Chondrocyte (in vitro differentiated cells): ENCODE measurements at regions not wholly inside any gene's neighbourhood (a gene's known extent, or its start where the extent isn't known, plus 50 kb on each side); places are given as distances from the start of the nearest gene placed in this dataset.
A peak's percentile ranks its signal among the peaks of the same experiment; 100 is the strongest.

Experiments used
- DNase-seq: peaks from one replicate; pipeline ENCODE4 v3.0.0; 2021; ENCODE audit warnings: mixed read lengths, low spot score
- H3K27ac Mint-ChIP-seq: one replicate; pipeline ENCODE4 v1.8.0; 2021; ENCODE audit warnings: mild to moderate bottlenecking, moderate library complexity, mixed read lengths; ENCODE audit not compliant: unreplicated experiment
- H3K27me3 Mint-ChIP-seq: 2 replicates; pipeline ENCODE4 v1.8.0; 2021; ENCODE audit warnings: low read depth, mixed read lengths
- H3K36me3 Mint-ChIP-seq: 2 replicates; pipeline ENCODE4 v1.8.0; 2021; ENCODE audit warnings: low read depth, mixed read lengths
- H3K4me1 Mint-ChIP-seq: 2 replicates; pipeline ENCODE4 v1.8.0; 2021; ENCODE audit warnings: low read depth, mild to moderate bottlenecking, mixed read lengths
- H3K4me3 Mint-ChIP-seq: one replicate; pipeline ENCODE4 v1.8.0; 2021; ENCODE audit warnings: mild to moderate bottlenecking, moderate library complexity, mixed read lengths; ENCODE audit not compliant: unreplicated experiment
- H3K9me3 Mint-ChIP-seq: 2 replicates; pipeline ENCODE4 v1.8.0; 2021; ENCODE audit warnings: low read depth, mixed read lengths
- TF ChIP-seq, protein P1 (sequence below): fragments of 200-600 bp; sonication (generic); IDR thresholded peaks from 2 replicates; pipeline ENCODE4 v1.5.0; 2021; ENCODE audit warnings: antibody characterized with exemption, mild to moderate bottlenecking, moderate library complexity

DNA sequence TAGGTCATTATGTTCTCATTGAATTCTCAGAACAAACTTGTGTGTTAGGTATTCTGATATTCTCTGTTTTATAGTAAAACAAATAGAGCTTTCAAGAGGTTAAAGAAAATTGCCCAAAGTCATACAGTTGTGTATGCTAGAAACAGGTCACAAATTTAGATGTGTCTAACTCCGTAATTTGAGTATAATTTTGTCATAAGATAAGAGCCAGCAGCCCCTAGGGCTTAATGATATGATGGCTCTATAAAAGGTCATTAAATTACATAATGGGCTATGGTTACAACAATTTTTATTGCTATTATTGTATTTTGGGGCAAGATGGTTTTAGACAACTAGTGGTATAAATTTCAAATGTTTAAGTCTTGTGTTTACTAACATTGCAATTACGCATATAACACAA, 701.9 kb downstream of the LUZP2 start:
- Mint-ChIP-seq H3K4me3 (no peak overlapping the region), H3K9me3 (peaks cover 2% of the 10 kb centered on the region), H3K27me3 (peaks cover 4% of the 10 kb centered on the region), H3K27ac (no peak overlapping the region), H3K4me1 (no peaks in the 10 kb centered on the region), H3K36me3 (no peaks in the 10 kb centered on the region)
- TF ChIP-seq, protein P1, sequence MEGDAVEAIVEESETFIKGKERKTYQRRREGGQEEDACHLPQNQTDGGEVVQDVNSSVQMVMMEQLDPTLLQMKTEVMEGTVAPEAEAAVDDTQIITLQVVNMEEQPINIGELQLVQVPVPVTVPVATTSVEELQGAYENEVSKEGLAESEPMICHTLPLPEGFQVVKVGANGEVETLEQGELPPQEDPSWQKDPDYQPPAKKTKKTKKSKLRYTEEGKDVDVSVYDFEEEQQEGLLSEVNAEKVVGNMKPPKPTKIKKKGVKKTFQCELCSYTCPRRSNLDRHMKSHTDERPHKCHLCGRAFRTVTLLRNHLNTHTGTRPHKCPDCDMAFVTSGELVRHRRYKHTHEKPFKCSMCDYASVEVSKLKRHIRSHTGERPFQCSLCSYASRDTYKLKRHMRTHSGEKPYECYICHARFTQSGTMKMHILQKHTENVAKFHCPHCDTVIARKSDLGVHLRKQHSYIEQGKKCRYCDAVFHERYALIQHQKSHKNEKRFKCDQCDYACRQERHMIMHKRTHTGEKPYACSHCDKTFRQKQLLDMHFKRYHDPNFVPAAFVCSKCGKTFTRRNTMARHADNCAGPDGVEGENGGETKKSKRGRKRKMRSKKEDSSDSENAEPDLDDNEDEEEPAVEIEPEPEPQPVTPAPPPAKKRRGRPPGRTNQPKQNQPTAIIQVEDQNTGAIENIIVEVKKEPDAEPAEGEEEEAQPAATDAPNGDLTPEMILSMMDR, result no peak
- no peak for DNase-seq

DNA sequence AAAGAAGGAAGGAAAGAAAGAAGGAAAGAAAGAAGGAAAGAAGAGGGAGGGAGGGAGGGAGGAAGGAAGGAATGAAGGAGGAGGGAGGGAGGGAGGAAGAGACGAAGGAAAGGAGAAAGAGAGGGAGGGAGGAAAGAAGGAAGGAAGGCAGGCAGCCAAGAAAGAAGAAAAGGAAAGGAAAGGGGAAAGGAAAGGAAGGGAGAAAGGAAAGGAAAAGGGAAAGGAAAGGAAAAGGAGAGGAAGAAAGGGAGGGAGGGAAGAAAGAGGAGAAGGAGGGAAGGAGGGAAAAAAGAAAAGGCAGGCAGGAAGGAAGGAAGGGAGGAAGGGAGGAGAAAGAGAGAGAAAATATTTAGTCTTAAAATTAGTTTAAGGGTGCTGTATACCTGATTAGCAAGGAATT, 704.1 kb downstream of the LUZP2 start:
- TF ChIP-seq, protein P1, result no peak
- Mint-ChIP-seq H3K27me3 (peaks cover 4% of the 10 kb centered on the region), H3K4me3 (no peak overlapping the region), H3K9me3 (peaks cover 5% of the 10 kb centered on the region), H3K27ac (no peak overlapping the region), H3K4me1 (no peaks in the 10 kb centered on the region), H3K36me3 (no peaks in the 10 kb centered on the region)
- no peak for DNase-seq

DNA sequence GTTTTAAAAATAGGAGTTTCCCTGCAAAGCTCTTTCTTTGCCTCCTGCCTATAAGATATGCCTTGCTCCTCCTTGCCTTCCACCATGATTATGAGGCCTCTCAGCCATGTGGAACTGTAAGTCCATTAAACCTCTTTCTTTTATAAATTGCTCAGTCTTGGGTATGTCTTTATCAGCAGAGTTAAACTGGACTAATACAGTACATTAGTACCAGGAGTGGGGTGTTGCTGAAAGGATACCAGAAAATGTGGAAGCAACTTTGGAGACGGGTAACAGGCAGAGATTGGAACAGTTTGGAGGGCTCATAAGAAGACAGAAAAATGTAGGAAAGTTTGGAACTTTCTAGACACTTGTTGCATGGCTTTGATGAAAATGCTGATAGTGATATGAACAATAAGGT, 709.9 kb downstream of the LUZP2 start:
- H3K27ac Mint-ChIP-seq, result no peak overlapping the region
- TF ChIP-seq, protein P1, result no peak
- H3K9me3 Mint-ChIP-seq, result peaks cover 24% of the 10 kb centered on the region
- H3K4me3 Mint-ChIP-seq, result no peak overlapping the region
- no peak for DNase-seq
- H3K27me3 Mint-ChIP-seq, result no peaks in the 10 kb centered on the region
- peaks cover 6% of the 10 kb centered on the region for H3K36me3 Mint-ChIP-seq
- no peaks in the 10 kb centered on the region for H3K4me1 Mint-ChIP-seq

DNA sequence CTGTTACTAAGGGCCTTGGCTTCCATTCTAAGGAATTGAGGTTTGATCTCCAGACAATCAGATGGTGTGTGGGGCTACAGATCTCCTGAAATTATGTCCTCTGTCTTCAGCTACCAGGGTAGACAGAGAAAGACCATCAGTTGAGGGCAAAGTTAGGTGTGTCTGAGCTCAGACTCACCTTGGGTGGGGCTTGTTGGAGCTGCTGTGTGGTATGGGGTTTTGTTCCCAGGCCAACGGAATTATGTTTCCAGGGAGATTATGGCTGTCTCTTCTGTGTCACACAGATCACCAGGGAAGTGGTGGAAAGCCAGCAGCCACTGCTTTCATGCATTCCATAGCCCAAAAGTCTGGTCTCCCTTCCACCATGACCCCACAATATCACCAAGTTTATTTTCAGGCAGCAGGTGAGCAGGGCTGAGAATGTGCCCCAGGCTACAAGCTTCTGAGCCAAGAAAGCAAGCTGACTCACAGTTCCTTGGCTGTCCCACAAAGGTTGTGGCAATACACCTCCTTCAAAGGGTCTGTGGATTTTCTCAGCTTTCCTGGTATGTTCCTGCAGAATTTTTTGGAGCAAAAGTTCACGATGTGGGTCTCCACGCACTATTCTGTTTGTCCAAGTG, 714.9 kb downstream of the LUZP2 start:
- DNase-seq, result peak; percentile 19
- peaks cover 14% of the 10 kb centered on the region for H3K9me3 Mint-ChIP-seq
- H3K4me3 Mint-ChIP-seq, result no peak overlapping the region
- no peak overlapping the region for H3K27ac Mint-ChIP-seq
- H3K4me1 Mint-ChIP-seq, result no peaks in the 10 kb centered on the region
- H3K36me3 Mint-ChIP-seq, result peaks cover 2% of the 10 kb centered on the region
- no peaks in the 10 kb centered on the region for H3K27me3 Mint-ChIP-seq
- TF ChIP-seq, protein P1, result no peak

DNA sequence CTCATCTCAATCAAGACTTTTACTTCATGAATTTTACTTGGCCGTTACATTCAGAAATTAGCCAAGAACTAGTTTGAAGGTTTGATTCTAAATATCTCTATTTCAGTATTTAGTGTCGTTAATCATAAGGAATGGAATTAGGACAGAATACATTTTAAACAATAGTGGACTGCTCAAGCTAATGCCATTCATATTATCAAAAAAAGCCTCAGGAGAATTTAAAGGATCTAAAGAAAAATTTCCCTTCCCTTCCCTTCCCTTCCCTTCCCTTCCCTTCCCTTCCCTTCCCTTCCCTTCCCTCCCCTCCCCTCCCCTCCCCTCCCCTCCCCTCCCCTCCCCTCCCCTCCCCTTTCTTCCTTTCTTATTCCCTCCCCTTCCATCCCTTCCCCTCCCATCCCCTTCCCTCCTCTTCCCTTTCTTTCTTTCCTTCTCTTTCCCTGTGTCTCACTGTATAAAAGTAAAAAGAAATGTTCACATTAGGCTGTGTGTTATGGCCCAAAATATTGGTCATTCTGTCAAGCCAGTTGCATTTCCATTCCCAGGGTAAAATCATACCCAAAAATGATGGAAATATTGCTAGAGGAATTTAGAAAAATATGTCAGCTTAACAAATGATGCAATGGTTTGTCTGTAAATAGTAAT, 717.8 kb downstream of the LUZP2 start:
- H3K4me3 Mint-ChIP-seq, result no peak overlapping the region
- TF ChIP-seq, protein P1, result no peak
- DNase-seq, result no peak
- H3K27me3 Mint-ChIP-seq, result no peaks in the 10 kb centered on the region
- H3K4me1 Mint-ChIP-seq, result no peaks in the 10 kb centered on the region
- no peak overlapping the region for H3K27ac Mint-ChIP-seq
- H3K9me3 Mint-ChIP-seq, result no peaks in the 10 kb centered on the region
- H3K36me3 Mint-ChIP-seq, result no peaks in the 10 kb centered on the region
